WTC11 (cell line): ENCODE measurements at regions not wholly inside any gene's neighbourhood (a gene's known extent, or its start where the extent isn't known, plus 50 kb on each side); places are given as distances from the start of the nearest gene placed in this dataset.
"Not testable (repeated sequence)": the region's sequence is repeated elsewhere in the genome, so short reads cannot be mapped to it uniquely, and the experiment has no call there.

Source experiments
- NFE2L1 ChIP-seq: sonication (generic); formaldehyde crosslinking; IDR thresholded peaks from 2 replicates; pipeline ENCODE4 v1.8.1; 2023; ENCODE audit warnings: missing genetic modification reagents
- NR2C2 ChIP-seq: sonication (generic); formaldehyde crosslinking; IDR thresholded peaks from 2 replicates; pipeline ENCODE4 v1.8.0; 2022; ENCODE audit warnings: mild to moderate bottlenecking, missing genetic modification reagents
- SP1 ChIP-seq: sonication (generic); formaldehyde crosslinking; conservative IDR thresholded peaks from 2 replicates; pipeline ENCODE4 v1.8.1; 2022; ENCODE audit warnings: missing genetic modification reagents
- ZNF232 ChIP-seq: sonication (generic); formaldehyde crosslinking; IDR thresholded peaks from 2 replicates; pipeline ENCODE4 v1.8.0; 2022; ENCODE audit warnings: mild to moderate bottlenecking, missing genetic modification reagents

DNA sequence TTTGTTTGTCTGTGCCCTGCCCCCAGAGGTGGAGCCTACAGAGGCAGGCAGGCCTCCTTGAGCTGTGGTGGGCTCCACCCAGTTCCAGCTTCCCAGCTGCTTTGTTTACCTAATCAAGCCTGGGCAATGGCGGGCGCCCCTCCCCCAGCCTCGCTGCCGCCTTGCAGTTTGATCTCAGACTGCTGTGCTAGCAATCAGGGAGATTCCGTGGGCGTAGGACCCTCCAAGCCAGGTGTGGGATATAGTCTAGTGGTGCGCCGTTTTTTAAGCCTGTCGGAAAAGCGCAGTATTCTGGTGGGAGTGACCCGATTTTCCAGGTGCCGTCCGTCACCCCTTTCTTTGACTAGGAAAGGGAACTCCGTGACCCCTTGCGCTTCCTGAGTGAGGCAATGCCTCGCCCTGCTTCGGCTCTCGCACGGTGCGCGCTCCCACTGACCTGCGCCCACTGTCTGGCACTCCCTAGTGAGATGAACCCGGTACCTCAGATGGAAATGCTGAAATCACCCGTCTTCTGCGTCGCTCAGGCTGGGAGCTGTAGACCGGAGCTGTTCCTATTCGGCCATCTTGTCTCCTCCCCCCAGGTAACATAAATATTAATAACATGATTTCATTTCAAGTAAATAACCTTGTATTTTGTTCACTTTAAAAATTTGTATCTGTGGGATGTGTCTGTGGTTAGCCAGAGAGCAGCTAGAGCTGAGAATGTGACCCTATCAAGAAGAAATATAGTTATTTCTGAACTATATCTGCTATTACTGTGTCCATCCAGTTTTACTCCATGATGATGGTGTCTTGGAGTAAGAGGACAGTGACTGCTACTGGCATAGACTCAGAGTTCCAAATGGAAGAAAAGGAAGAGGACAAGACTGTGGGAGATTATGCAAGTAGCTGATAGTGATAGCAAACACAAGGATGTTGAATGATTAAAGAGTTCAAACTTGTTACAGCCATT lies 305.1 kb upstream of the TCF4 start:
- not testable (repeated sequence) for TF ChIP-seq NFE2L1, ZNF232, SP1, NR2C2 (CRISPR knock-in tag)
